NCI-H2171 treated with DMSO at 0.1 percent for 48 hours (cell line): ENCODE measurements at regions not wholly inside any gene's neighbourhood (a gene's known extent, or its start where the extent isn't known, plus 50 kb on each side); places are given as distances from the start of the nearest gene placed in this dataset.
"Not testable (repeated sequence)": the region's sequence is repeated elsewhere in the genome, so short reads cannot be mapped to it uniquely, and the experiment has no call there.

Experiments used
- DNase-seq: peaks from one replicate; lab custom pipeline; 2025; lab: John Stamatoyannopoulos, UW

- no peak for DNase-seq
These were observed 1106.3 kb upstream of the SLC39A10 start for GRCh38 chr2:194550702-194551101.

GRCh38 chr2:194549387-194549786 is 1107.6 kb upstream of the SLC39A10 start:
- DNase-seq = no peak

- peak; percentile 51 for DNase-seq
These were observed 1111.0 kb upstream of the SLC39A10 start for GRCh38 chr2:194545978-194546377.

- DNase-seq = no peak
These were observed 1117.6 kb upstream of the SLC39A10 start for GRCh38 chr2:194539425-194539824.

GRCh38 chr2:194526121-194526520 is 1130.9 kb upstream of the SLC39A10 start:
- DNase-seq = no peak

GRCh38 chr2:194514281-194514680 is 1142.7 kb upstream of the SLC39A10 start:
- DNase-seq = no peak

GRCh38 chr2:194511070-194511469 is 1146.0 kb upstream of the SLC39A10 start:
- DNase-seq = not testable (repeated sequence)

GRCh38 chr2:194504876-194505275 is 1152.2 kb upstream of the SLC39A10 start:
- not testable (repeated sequence) for DNase-seq

- no peak for DNase-seq
These were observed 1162.0 kb upstream of the SLC39A10 start for GRCh38 chr2:194495046-194495445.

- DNase-seq = peak; percentile 55
These were observed 1162.6 kb upstream of the SLC39A10 start for GRCh38 chr2:194494401-194494800.

- DNase-seq = no peak
These were observed 1165.5 kb upstream of the SLC39A10 start for GRCh38 chr2:194491409-194492115.

- DNase-seq = no peak
These were observed 1170.7 kb upstream of the SLC39A10 start for GRCh38 chr2:194486326-194486725.

GRCh38 chr2:194483041-194483440 is 1174.0 kb upstream of the SLC39A10 start:
- DNase-seq = no peak

- DNase-seq = no peak
These were observed 1191.4 kb upstream of the SLC39A10 start for GRCh38 chr2:194465641-194466040.

- DNase-seq = no peak
These were observed 1191.9 kb upstream of the SLC39A10 start for GRCh38 chr2:194464964-194465638.

GRCh38 chr2:194462883-194463282 is 1194.1 kb upstream of the SLC39A10 start:
- DNase-seq = not testable (repeated sequence)

GRCh38 chr2:194455358-194455757 is 1201.7 kb upstream of the SLC39A10 start:
- no peak for DNase-seq

- no peak for DNase-seq
These were observed 1204.5 kb upstream of the SLC39A10 start for GRCh38 chr2:194452504-194452903.

- no peak for DNase-seq
These were observed 1211.8 kb upstream of the SLC39A10 start for GRCh38 chr2:194445226-194445625.

GRCh38 chr2:194443926-194444325 is 1213.1 kb upstream of the SLC39A10 start:
- DNase-seq = no peak

- no peak for DNase-seq
These were observed 1232.3 kb upstream of the SLC39A10 start for GRCh38 chr2:194424683-194425209.

- DNase-seq = no peak
These were observed 1245.8 kb upstream of the SLC39A10 start for GRCh38 chr2:194411221-194411620.

- no peak for DNase-seq
These were observed 1261.2 kb upstream of the SLC39A10 start for GRCh38 chr2:194395818-194396217.
